ENCODE measurements at regions not wholly inside any gene's neighbourhood (a gene's known extent, or its start where the extent isn't known, plus 50 kb on each side); places are given as distances from the start of the nearest gene placed in this dataset.

- H3K4me3 ChIP-seq = no peak overlapping the region
- no peak for TF ChIP-seq POLR2AphosphoS5 (IDR thresholded peaks at IDR 0.05)
- no peak overlapping the region for H3K27ac ChIP-seq
- ATAC-seq = no peak
- H3K27me3 ChIP-seq = no peaks in the 10 kb centered on the region
- H3K36me3 ChIP-seq = no peaks in the 10 kb centered on the region
- peaks cover 0 to 12% (median 0%) of the 10 kb centered on the region in 3 donors for H3K9me3 ChIP-seq
- 52 to 74% methylated on average over 2 to 4 of the region's 4 CpGs for WGBS, 2 donors (ENCODE audit: low coverage in 1 of 2)
- no peaks in the 10 kb centered on the region for H3K4me1 ChIP-seq
Measured at GRCh38 chr12:71335151-71335962, 104.2 kb upstream of the LGR5 start.

- H3K4me1 ChIP-seq = no peaks in the 10 kb centered on the region
- no peak for ATAC-seq
- H3K27me3 ChIP-seq = no peaks in the 10 kb centered on the region
- no peak overlapping the region for H3K4me3 ChIP-seq
- H3K9me3 ChIP-seq = no peaks in the 10 kb centered on the region
- TF ChIP-seq CTCF (IDR thresholded peaks at IDR 0.05) = no peak
- TF ChIP-seq EP300 (IDR thresholded peaks at IDR 0.05) = no peak
- no peak for TF ChIP-seq POLR2A (IDR thresholded peaks at IDR 0.05)
- no peak for TF ChIP-seq POLR2AphosphoS5 (IDR thresholded peaks at IDR 0.05)
- H3K36me3 ChIP-seq = no peaks in the 10 kb centered on the region
- 83 to 86% methylated on average over 1 of the region's 1 CpG for WGBS, 2 donors (ENCODE audit: low coverage in 1 of 2)
- no peak overlapping the region for H3K27ac ChIP-seq
Measured at GRCh38 chr12:71333418-71333817, 106.2 kb upstream of the LGR5 start.

- 82 to 94% methylated on average over 2 of the region's 2 CpGs for WGBS, 2 donors (ENCODE audit: low coverage in 1 of 2)
- ATAC-seq = no peak
- Histone ChIP-seq H3K27me3 (no peaks in the 10 kb centered on the region), H3K9me3 (no peaks in the 10 kb centered on the region), H3K4me1 (no peaks in the 10 kb centered on the region), H3K36me3 (no peaks in the 10 kb centered on the region), H3K27ac (no peak overlapping the region), H3K4me3 (no peak overlapping the region)
- TF ChIP-seq EP300 (IDR thresholded peaks at IDR 0.05) = no peak
- TF ChIP-seq POLR2A (IDR thresholded peaks at IDR 0.05) = no peak
Measured at GRCh38 chr12:71329956-71330355, 109.6 kb upstream of the LGR5 start.

DNA sequence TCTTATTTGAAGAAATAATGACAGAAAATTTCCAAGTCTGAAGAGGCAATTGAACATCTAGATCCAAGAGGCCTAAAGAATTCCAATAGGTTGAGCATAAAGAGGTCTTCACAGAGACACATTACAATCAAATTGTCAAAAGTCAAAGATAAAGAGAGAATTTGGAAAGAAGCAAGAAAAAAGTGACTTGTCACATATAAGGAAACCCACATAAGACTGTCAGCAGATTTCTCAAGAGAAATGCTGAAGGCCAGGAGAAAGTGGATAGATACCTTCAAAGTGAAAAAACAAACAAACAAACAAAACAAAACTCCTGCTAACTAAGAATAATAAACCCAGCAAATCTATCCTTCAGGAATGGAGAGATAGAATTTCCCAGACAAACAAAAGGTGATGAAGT lies 118.1 kb upstream of the LGR5 start:
- ATAC-seq = no peak

DNA sequence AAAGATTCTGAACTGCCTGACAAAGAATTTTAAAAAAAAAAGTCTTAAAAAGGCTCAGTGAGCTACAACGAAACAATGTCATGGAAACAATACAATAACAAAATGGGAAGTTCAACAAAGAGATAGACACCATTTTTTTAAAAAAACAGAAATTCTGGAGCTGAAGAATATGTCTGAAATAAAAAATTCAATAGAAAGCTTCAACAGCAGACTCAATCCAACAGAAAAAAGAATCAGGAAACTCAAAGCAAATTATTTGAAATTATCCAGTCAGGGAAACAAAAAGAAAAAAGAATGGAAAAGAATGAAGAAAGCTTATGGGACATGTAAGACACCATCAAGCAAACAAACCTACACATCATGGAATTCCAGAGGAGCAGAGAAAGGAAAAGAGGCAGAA lies 118.5 kb upstream of the LGR5 start:
- Histone ChIP-seq H3K36me3 (no peaks in the 10 kb centered on the region), H3K4me3 (no peak overlapping the region)
- 70 to 83% methylated on average over 1 of the region's 1 CpG for WGBS, 2 donors (ENCODE audit: low coverage in 1 of 2)

More for the DNA sequence above, 118.1 kb upstream of the LGR5 start:
- TF ChIP-seq POLR2AphosphoS5 (IDR thresholded peaks at IDR 0.05) = no peak
- no peak for TF ChIP-seq POLR2A (IDR thresholded peaks at IDR 0.05)
- H3K4me3 ChIP-seq = no peak overlapping the region
- no peaks in the 10 kb centered on the region for H3K4me1 ChIP-seq
- H3K27me3 ChIP-seq = no peaks in the 10 kb centered on the region
- peaks cover 0 to 26% (median 0%) of the 10 kb centered on the region in 3 donors for H3K9me3 ChIP-seq
- no peak overlapping the region for H3K27ac ChIP-seq
- no peaks in the 10 kb centered on the region for H3K36me3 ChIP-seq

GRCh38 chr12:71315328-71315985 lies 124.1 kb upstream of the LGR5 start:
- no peaks in the 10 kb centered on the region for H3K4me1 ChIP-seq
- 68 to 82% methylated on average over 2 to 9 of the region's 9 CpGs for WGBS, 2 donors (ENCODE audit: low coverage in 1 of 2)
- H3K27ac ChIP-seq = no peak overlapping the region
- H3K36me3 ChIP-seq = no peaks in the 10 kb centered on the region
- H3K4me3 ChIP-seq = no peak overlapping the region
- ATAC-seq = no peak
- TF ChIP-seq POLR2AphosphoS5 (IDR thresholded peaks at IDR 0.05) = no peak
- TF ChIP-seq EP300 (IDR thresholded peaks at IDR 0.05) = no peak
- no peak for TF ChIP-seq POLR2A (IDR thresholded peaks at IDR 0.05)
- TF ChIP-seq CTCF (IDR thresholded peaks at IDR 0.05) = no peak
- H3K27me3 ChIP-seq = no peaks in the 10 kb centered on the region
- peaks cover 0 to 10% (median 0%) of the 10 kb centered on the region in 3 donors for H3K9me3 ChIP-seq

More for the DNA sequence above, 118.5 kb upstream of the LGR5 start:
- TF ChIP-seq POLR2AphosphoS5 (IDR thresholded peaks at IDR 0.05) (no peak), POLR2A (IDR thresholded peaks at IDR 0.05) (no peak), EP300 (IDR thresholded peaks at IDR 0.05) (no peak), CTCF (IDR thresholded peaks at IDR 0.05) (no peak)
- Histone ChIP-seq H3K4me1 (no peaks in the 10 kb centered on the region), H3K9me3 (peaks cover 0 to 26% (median 0%) of the 10 kb centered on the region in 3 donors), H3K27me3 (no peaks in the 10 kb centered on the region), H3K27ac (no peak overlapping the region)
- no peak for ATAC-seq

Measured in gastroesophageal sphincter (tissue), 4 donors.